ENCODE measurements at regions not wholly inside any gene's neighbourhood (a gene's known extent, or its start where the extent isn't known, plus 50 kb on each side); places are given as distances from the start of the nearest gene placed in this dataset.

- TF ChIP-seq SIN3A (IDR thresholded peaks at IDR 0.05; ENCODE audit: borderline replicate concordance, insufficient read depth, low read length): no peak
- no peak for TF ChIP-seq TAF1 (IDR thresholded peaks at IDR 0.05; ENCODE audit: borderline replicate concordance, insufficient read depth, low read length)
- TF ChIP-seq REST (IDR thresholded peaks at IDR 0.05; ENCODE audit: insufficient read depth in 1 of 2, low read depth in 2 of 2, low read length in 2 of 2): no peak
- TF ChIP-seq POLR2AphosphoS5 (IDR thresholded peaks at IDR 0.05; ENCODE audit: low read depth, low read length): no peak
- no peak for TF ChIP-seq FOXP2 (optimal IDR thresholded peaks at IDR 0.05; ENCODE audit: borderline replicate concordance, extremely low read depth, extremely low read length, insufficient read depth)
These were observed 687.6 kb downstream of the GALC start for GRCh38 chr14:87305345-87305744.

GRCh38 chr14:87304404-87304803 is 688.6 kb downstream of the GALC start:
- TF ChIP-seq FOXP2 (optimal IDR thresholded peaks at IDR 0.05; ENCODE audit: borderline replicate concordance, extremely low read depth, extremely low read length, insufficient read depth) (no peak), POLR2AphosphoS5 (IDR thresholded peaks at IDR 0.05; ENCODE audit: low read depth, low read length) (no peak)

GRCh38 chr14:87286826-87287225 is 706.2 kb downstream of the GALC start:
- TF ChIP-seq FOXP2 (optimal IDR thresholded peaks at IDR 0.05; ENCODE audit: borderline replicate concordance, extremely low read depth, extremely low read length, insufficient read depth) (no peak), REST (IDR thresholded peaks at IDR 0.05; ENCODE audit: insufficient read depth in 1 of 2, low read depth in 2 of 2, low read length in 2 of 2) (no peak), POLR2AphosphoS5 (IDR thresholded peaks at IDR 0.05; ENCODE audit: low read depth, low read length) (no peak), TAF1 (IDR thresholded peaks at IDR 0.05; ENCODE audit: borderline replicate concordance, insufficient read depth, low read length) (no peak), SIN3A (IDR thresholded peaks at IDR 0.05; ENCODE audit: borderline replicate concordance, insufficient read depth, low read length) (no peak)

GRCh38 chr14:87286191-87286590 is 706.8 kb downstream of the GALC start:
- TF ChIP-seq FOXP2 (optimal IDR thresholded peaks at IDR 0.05; ENCODE audit: borderline replicate concordance, extremely low read depth, extremely low read length, insufficient read depth): no peak
- no peak for TF ChIP-seq REST (IDR thresholded peaks at IDR 0.05; ENCODE audit: insufficient read depth in 1 of 2, low read depth in 2 of 2, low read length in 2 of 2)
- no peak for TF ChIP-seq TAF1 (IDR thresholded peaks at IDR 0.05; ENCODE audit: borderline replicate concordance, insufficient read depth, low read length)
- TF ChIP-seq SIN3A (IDR thresholded peaks at IDR 0.05; ENCODE audit: borderline replicate concordance, insufficient read depth, low read length): no peak
- TF ChIP-seq POLR2AphosphoS5 (IDR thresholded peaks at IDR 0.05; ENCODE audit: low read depth, low read length): no peak

GRCh38 chr14:87285506-87285905 is 707.5 kb downstream of the GALC start:
- TF ChIP-seq TAF1 (IDR thresholded peaks at IDR 0.05; ENCODE audit: borderline replicate concordance, insufficient read depth, low read length) (no peak), SIN3A (IDR thresholded peaks at IDR 0.05; ENCODE audit: borderline replicate concordance, insufficient read depth, low read length) (no peak), REST (IDR thresholded peaks at IDR 0.05; ENCODE audit: insufficient read depth in 1 of 2, low read depth in 2 of 2, low read length in 2 of 2) (no peak), POLR2AphosphoS5 (IDR thresholded peaks at IDR 0.05; ENCODE audit: low read depth, low read length) (no peak), FOXP2 (optimal IDR thresholded peaks at IDR 0.05; ENCODE audit: borderline replicate concordance, extremely low read depth, extremely low read length, insufficient read depth) (no peak)

Measured in PFSK-1 (cell line).